MCF 10A (cell line): ENCODE measurements at regions not wholly inside any gene's neighbourhood (a gene's known extent, or its start where the extent isn't known, plus 50 kb on each side); places are given as distances from the start of the nearest gene placed in this dataset.
A peak's percentile ranks its signal among the peaks of the same experiment; 100 is the strongest.

ENCODE experiments used
- BruUV-seq: library from RNA; stranded (reverse); fragments of 400-500 nt; replicated peaks from 2 replicates; lab custom pipeline; 2021; lab: Mats Ljungman, UMichigan
- CTCF ChIA-PET: fragments of 300-600 bp; sonication (Branson Sonifier 250); formaldehyde crosslinking; extraction: SDS; loops from one replicate; lab custom pipeline; 2021; ENCODE audit warnings: antibody characterized with exemption, inconsistent platforms; lab: Yijun Ruan, JAX
- POLR2A ChIA-PET: fragments of 300-600, 350-650 bp; sonication (Branson Sonifier 250); formaldehyde crosslinking; extraction: SDS; loops from one replicate; lab custom pipeline; 2020; ENCODE audit warnings: antibody characterized with exemption, inconsistent platforms; lab: Yijun Ruan, JAX
- DNase-seq: peaks from one replicate; pipeline ENCODE4 v3.0.0-alpha.2; 2018; ENCODE audit not compliant: unreplicated experiment
- H3K27ac Mint-ChIP-seq: one replicate; pipeline ENCODE4 v1.8.0; 2022; ENCODE audit warnings: mild to moderate bottlenecking, low read depth, mixed read lengths; ENCODE audit not compliant: unreplicated experiment
- H3K27me3 Mint-ChIP-seq: one replicate; pipeline ENCODE4 v1.8.0; 2022; ENCODE audit warnings: mixed read lengths; ENCODE audit not compliant: insufficient read depth, unreplicated experiment
- H3K36me3 Mint-ChIP-seq: one replicate; pipeline ENCODE4 v1.8.0; 2022; ENCODE audit warnings: mild to moderate bottlenecking, moderate library complexity, mixed read lengths; ENCODE audit not compliant: insufficient read depth, unreplicated experiment
- H3K4me1 Mint-ChIP-seq: one replicate; pipeline ENCODE4 v1.8.0; 2022; ENCODE audit warnings: mixed read lengths; ENCODE audit not compliant: insufficient read depth, unreplicated experiment
- H3K4me3 Mint-ChIP-seq: one replicate; pipeline ENCODE4 v1.8.0; 2022; ENCODE audit warnings: mild to moderate bottlenecking, moderate library complexity, mixed read lengths; ENCODE audit not compliant: unreplicated experiment
- H3K9me3 Mint-ChIP-seq: one replicate; pipeline ENCODE4 v1.8.0; 2022; ENCODE audit warnings: mixed read lengths; ENCODE audit not compliant: unreplicated experiment
- intact Hi-C: fragments of 100-400 bp; cut with micrococcal nuclease; formaldehyde crosslinking; loops from 2 replicates; pipeline ENCODE4 v1.14.1; 2022
- TF ChIP-seq, protein P1 (sequence below): fragments of 200-600 bp; IDR thresholded peaks from one replicate; pipeline ENCODE4 v1.8.0; 2022; ENCODE audit warnings: antibody characterized with exemption, mild to moderate bottlenecking; ENCODE audit not compliant: unreplicated experiment

- intact Hi-C loops: no loop called here
- H3K9me3 Mint-ChIP-seq: no peaks in the 10 kb centered on the region
- peaks cover 6% of the 10 kb centered on the region for H3K4me1 Mint-ChIP-seq
- no peaks in the 10 kb centered on the region for H3K36me3 Mint-ChIP-seq
- TF ChIP-seq, protein P1, sequence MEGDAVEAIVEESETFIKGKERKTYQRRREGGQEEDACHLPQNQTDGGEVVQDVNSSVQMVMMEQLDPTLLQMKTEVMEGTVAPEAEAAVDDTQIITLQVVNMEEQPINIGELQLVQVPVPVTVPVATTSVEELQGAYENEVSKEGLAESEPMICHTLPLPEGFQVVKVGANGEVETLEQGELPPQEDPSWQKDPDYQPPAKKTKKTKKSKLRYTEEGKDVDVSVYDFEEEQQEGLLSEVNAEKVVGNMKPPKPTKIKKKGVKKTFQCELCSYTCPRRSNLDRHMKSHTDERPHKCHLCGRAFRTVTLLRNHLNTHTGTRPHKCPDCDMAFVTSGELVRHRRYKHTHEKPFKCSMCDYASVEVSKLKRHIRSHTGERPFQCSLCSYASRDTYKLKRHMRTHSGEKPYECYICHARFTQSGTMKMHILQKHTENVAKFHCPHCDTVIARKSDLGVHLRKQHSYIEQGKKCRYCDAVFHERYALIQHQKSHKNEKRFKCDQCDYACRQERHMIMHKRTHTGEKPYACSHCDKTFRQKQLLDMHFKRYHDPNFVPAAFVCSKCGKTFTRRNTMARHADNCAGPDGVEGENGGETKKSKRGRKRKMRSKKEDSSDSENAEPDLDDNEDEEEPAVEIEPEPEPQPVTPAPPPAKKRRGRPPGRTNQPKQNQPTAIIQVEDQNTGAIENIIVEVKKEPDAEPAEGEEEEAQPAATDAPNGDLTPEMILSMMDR: no peak
- no peak overlapping the region for H3K27ac Mint-ChIP-seq
- H3K4me3 Mint-ChIP-seq: no peak overlapping the region
- peak; percentile 40 for DNase-seq
- no TSS peak for BruUV-seq
- CTCF ChIA-PET: interaction anchor here (1.1 kb wide), 1 partner anchor 58 kb away, joined by 3 read pairs; no protein-coding TSS in a partner anchor
- POLR2A ChIA-PET: interaction anchor here (0.7 to 1.7 kb wide), 3 partner anchors 19 to 93 kb away, joined by 3 read pairs; no protein-coding TSS in a partner anchor
- H3K27me3 Mint-ChIP-seq: no peaks in the 10 kb centered on the region
Measured at GRCh38 chr1:82318921-82319320, 518.2 kb downstream of the ADGRL2 start.

- intact Hi-C loops: no loop called here
- peak; percentile 7 for DNase-seq
- Mint-ChIP-seq H3K4me1 (peaks cover 6% of the 10 kb centered on the region), H3K27me3 (no peaks in the 10 kb centered on the region), H3K4me3 (no peak overlapping the region), H3K36me3 (no peaks in the 10 kb centered on the region), H3K9me3 (no peaks in the 10 kb centered on the region), H3K27ac (no peak overlapping the region)
- POLR2A ChIA-PET: interaction anchor here (0.7 to 1.7 kb wide), 3 partner anchors 20 to 92 kb away, joined by 3 read pairs; no protein-coding TSS in a partner anchor
- TF ChIP-seq, protein P1: no peak
- CTCF ChIA-PET: no interaction called here
- BruUV-seq: no TSS peak
Measured at GRCh38 chr1:82318265-82318664, 517.5 kb downstream of the ADGRL2 start.

GRCh38 chr1:82317671-82318070, 516.9 kb downstream of the ADGRL2 start:
- H3K4me1 Mint-ChIP-seq: peaks cover 6% of the 10 kb centered on the region
- intact Hi-C loops: no loop called here

DNA sequence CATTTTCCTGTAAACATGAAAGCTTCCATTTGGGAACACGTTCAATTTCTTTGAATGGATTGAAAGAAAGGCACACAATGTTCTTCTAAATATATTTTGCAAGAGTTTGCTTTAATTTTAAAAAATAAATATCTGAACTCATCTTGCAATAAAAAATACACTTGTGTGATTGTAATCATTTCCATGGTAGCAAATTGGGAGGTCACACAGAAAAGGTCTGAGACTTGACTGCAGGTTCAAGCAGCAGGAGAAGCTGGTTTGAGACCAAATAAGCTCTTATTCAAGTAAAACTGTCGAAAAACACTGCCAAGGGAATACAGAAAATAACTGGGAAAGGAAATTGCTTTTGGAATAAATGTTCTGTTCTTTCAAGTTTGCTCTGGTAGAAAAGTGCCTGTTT, 498.9 kb downstream of the ADGRL2 start:
- TF ChIP-seq, protein P1: no peak
- Mint-ChIP-seq H3K36me3 (no peaks in the 10 kb centered on the region), H3K9me3 (no peaks in the 10 kb centered on the region), H3K27ac (no peak overlapping the region), H3K4me1 (no peaks in the 10 kb centered on the region), H3K27me3 (no peaks in the 10 kb centered on the region), H3K4me3 (no peak overlapping the region)
- BruUV-seq: no TSS peak
- intact Hi-C loops: no loop called here
- ChIA-PET CTCF (no interaction called here), POLR2A (interaction anchor here (0.6 to 1.2 kb wide), 4 partner anchors 15 to 831 kb away, joined by 3 to 5 read pairs (median 3); no protein-coding TSS in a partner anchor)
- DNase-seq: no peak

More at GRCh38 chr1:82317671-82318070, 516.9 kb downstream of the ADGRL2 start:
- Mint-ChIP-seq H3K36me3 (no peaks in the 10 kb centered on the region), H3K27ac (no peak overlapping the region), H3K27me3 (no peaks in the 10 kb centered on the region), H3K9me3 (no peaks in the 10 kb centered on the region), H3K4me3 (no peak overlapping the region)
- DNase-seq: peak; percentile 6
- TF ChIP-seq, protein P1: no peak
- CTCF ChIA-PET: no interaction called here
- no TSS peak for BruUV-seq
- POLR2A ChIA-PET: interaction anchor here (0.7 to 1.7 kb wide), 3 partner anchors 14 to 426 kb away, joined by 3 read pairs; no protein-coding TSS in a partner anchor
